ENCODE measurements at regions not wholly inside any gene's neighbourhood (a gene's known extent, or its start where the extent isn't known, plus 50 kb on each side); places are given as distances from the start of the nearest gene placed in this dataset.
A peak's percentile ranks its signal among the peaks of the same experiment; 100 is the strongest.

DNA sequence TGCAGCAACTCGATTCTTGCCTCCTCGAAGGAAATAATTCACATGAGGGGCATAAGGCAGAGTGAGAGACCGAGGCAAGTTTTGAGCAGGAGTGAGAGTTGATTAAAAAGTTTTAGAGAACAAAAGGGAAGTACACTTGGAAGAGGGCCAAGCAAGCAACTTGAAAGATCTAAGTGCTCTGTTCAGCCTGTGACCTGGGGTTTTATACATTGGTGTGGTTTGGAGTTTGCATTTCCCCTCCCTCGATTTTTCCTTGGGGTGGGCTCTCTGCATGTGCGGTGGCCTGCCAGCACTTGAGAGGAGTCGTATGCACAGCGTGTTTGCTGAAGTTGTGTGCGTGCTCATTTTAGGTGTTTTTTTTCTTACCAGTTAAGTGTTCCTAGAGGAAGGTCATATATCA, 356.4 kb downstream of the KLHL4 start:
- TF ChIP-seq, protein P1, sequence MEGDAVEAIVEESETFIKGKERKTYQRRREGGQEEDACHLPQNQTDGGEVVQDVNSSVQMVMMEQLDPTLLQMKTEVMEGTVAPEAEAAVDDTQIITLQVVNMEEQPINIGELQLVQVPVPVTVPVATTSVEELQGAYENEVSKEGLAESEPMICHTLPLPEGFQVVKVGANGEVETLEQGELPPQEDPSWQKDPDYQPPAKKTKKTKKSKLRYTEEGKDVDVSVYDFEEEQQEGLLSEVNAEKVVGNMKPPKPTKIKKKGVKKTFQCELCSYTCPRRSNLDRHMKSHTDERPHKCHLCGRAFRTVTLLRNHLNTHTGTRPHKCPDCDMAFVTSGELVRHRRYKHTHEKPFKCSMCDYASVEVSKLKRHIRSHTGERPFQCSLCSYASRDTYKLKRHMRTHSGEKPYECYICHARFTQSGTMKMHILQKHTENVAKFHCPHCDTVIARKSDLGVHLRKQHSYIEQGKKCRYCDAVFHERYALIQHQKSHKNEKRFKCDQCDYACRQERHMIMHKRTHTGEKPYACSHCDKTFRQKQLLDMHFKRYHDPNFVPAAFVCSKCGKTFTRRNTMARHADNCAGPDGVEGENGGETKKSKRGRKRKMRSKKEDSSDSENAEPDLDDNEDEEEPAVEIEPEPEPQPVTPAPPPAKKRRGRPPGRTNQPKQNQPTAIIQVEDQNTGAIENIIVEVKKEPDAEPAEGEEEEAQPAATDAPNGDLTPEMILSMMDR (IDR thresholded peaks at IDR 0.05): no peak
- no peak for DNase-seq (ENCODE audit: low spot score)

DNA sequence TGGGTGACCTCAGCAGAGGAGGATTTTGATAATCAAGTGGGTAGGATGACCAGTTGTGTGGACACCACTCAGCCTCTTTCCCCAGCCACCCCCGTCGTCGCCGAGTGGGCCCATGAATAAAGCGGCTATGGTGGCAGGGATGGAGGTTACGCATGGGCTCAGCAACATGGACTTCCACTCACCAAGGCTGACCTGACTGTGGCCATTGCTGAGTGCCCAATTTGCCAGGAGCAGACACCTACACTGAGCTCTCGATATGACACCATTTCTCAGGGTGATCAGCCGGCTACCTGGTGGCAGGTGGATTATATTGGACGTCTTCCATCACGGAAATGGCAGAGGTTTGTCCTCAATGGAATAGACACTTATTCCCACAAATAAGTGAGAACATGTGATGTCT, 361.3 kb downstream of the KLHL4 start:
- Histone ChIP-seq H3K4me3 (no peak overlapping the region), H3K27ac (no peak overlapping the region)
- no peak for DNase-seq (ENCODE audit: low spot score)
- TF ChIP-seq, protein P1 (IDR thresholded peaks at IDR 0.05): no peak

More for the DNA sequence above, 356.4 kb downstream of the KLHL4 start:
- H3K27ac ChIP-seq: no peak overlapping the region
- H3K4me3 ChIP-seq: no peak overlapping the region

- DNase-seq (ENCODE audit: low spot score): no peak
- TF ChIP-seq, protein P1 (IDR thresholded peaks at IDR 0.05): no peak
- Histone ChIP-seq H3K27ac (no peak overlapping the region), H3K4me3 (no peak overlapping the region)
Observed at GRCh38 chrX:87890437-87890836, 372.8 kb downstream of the KLHL4 start.

DNA sequence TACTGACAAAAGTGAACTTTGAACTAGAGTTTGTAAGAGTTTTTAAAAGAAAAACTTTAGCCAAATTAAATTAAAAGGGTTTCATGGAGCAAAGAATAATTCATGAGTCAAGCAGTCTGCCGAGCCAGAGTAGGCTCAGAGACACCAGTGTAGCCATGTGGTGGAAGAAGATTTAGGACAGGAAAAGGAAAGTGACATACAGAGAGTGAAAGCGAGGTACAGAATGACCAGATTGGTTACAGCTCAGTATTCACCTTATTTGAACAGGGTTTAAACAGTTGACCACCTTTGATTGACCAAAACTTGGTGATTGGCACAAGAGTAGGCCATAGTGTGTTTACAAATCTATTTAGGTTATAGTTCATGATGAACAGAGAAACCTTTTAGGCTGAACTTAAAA, 377.8 kb downstream of the KLHL4 start:
- Histone ChIP-seq H3K27ac (peak overlapping the region in 1 of 2 donors; percentile 42), H3K4me3 (no peak overlapping the region)
- TF ChIP-seq, protein P1 (IDR thresholded peaks at IDR 0.05): no peak
- DNase-seq (ENCODE audit: low spot score): no peak

DNA sequence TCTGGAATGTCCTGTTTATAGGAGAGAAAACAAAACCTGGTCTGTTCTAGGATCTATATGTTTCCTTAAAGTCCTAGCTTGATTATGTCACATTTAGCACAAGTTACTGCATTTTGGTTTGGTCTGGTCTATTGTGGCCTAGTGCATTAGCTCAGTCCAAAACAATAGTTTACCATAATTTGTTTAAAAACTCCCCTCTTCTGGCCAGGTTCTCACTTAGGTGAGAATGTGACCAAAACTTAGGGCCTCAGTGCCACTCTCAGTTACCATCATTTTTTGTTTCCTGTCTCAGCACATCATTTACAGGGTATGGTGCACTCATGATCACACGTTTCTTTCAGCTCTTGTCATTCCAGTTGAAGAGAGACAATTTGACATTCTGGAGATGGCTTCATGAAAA, 378.5 kb downstream of the KLHL4 start:
- peak overlapping the region in 1 of 2 donors; percentile 42 for H3K27ac ChIP-seq

DNA sequence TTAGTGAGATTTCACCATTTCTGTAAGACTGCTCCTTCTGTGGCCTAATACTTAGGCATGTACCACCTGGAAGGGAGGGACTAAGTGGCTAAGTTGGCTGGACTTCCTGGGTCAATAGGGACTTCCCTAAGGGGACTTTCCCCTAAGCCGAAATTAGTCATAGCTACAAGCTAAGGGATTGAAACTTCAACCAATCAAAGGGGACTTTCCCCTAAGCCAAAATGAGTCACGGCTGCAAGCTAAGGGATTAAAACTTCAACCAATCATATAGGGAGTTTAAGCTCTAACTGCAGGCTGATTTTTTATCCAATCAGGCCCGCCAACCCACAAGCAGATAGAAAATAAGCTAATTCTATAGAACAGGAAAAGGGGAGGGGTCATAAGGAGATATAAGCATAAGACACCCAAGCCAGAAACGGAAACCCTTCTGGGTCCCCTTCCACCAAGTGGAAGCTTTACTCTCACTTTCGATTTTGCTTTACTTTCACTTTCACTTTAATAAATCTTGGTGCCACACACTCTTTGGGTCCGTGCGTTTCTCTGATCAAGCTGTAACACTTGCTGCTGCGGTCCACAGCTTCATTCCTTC, 382.8 kb downstream of the KLHL4 start:
- Histone ChIP-seq H3K4me3 (peak overlapping the region; percentile 39), H3K27ac (no peak overlapping the region)
- TF ChIP-seq, protein P1 (IDR thresholded peaks at IDR 0.05): no peak
- no peak for DNase-seq (ENCODE audit: low spot score)

More for the DNA sequence above, 378.5 kb downstream of the KLHL4 start:
- DNase-seq (ENCODE audit: low spot score): no peak
- TF ChIP-seq, protein P1 (IDR thresholded peaks at IDR 0.05): no peak
- H3K4me3 ChIP-seq: no peak overlapping the region

GRCh38 chrX:87901060-87901459, 383.5 kb downstream of the KLHL4 start:
- TF ChIP-seq, protein P1 (IDR thresholded peaks at IDR 0.05): no peak
- no peak for DNase-seq (ENCODE audit: low spot score)
- Histone ChIP-seq H3K4me3 (peak overlapping the region; percentile 39), H3K27ac (no peak overlapping the region)

Measured in coronary artery (tissue), 2 donors.